ENCODE measurements at regions not wholly inside any gene's neighbourhood (a gene's known extent, or its start where the extent isn't known, plus 50 kb on each side); places are given as distances from the start of the nearest gene placed in this dataset.

DNA sequence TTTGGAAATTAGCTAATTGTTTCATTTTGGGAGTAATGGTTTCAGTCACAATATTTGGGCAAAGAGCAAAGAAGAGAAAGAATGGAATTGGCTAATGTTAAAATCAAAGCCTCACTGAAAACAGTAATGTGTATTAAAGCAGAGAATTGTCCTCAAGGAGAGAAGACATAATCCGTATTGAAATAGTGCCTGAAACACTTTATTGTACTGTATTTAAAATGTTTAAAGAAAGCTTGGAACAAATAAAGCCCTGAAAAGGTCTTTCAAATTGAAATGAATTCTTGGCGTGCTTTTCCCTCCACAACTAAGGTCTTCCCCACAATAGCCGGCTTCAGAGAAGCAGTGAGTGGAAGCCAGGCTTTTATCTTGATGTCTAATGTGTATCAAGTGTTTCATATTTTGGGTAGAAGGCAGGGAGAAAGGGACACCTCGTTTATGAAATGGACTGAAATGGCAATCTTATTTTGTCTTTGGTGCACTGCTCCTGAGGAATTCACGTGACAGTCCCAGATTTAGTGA lies 212.9 kb upstream of the CRY1 start:
- H4K20me1 ChIP-seq (ENCODE audit: control insufficient read depth, insufficient read depth, insufficient read length): no peaks in the 10 kb centered on the region
- no peak overlapping the region for H3K23ac ChIP-seq (ENCODE audit: insufficient read length, low read depth, low read length)
- no peak overlapping the region for H2AFZ ChIP-seq (ENCODE audit: low read length)
- Mint-ChIP-seq H3K36me3 (ENCODE audit: insufficient read depth in 1 of 3, low read depth in 3 of 3) (no peaks in the 10 kb centered on the region; a peak in 2 of 7 replicates), H3K27ac (peak overlapping the region in 1 of 3 experiments; percentile 26; a peak in 1 of 7 replicates), H3K9me3 (no peaks in the 10 kb centered on the region; a peak in 1 of 5 replicates), H3K27me3 (ENCODE audit: low read depth) (peaks cover 2% of the 10 kb centered on the region), H3K4me1 (peaks cover 14 to 25% of the 10 kb centered on the region in 2 experiments), H3K4me3 (no peak overlapping the region; a peak in 1 of 5 replicates)
- no peak overlapping the region for H4K8ac ChIP-seq (replicated peaks; ENCODE audit: insufficient read length, low read depth, low read length)
- no peak overlapping the region for H2BK120ac ChIP-seq (ENCODE audit: low read depth, low read length, poor library complexity, severe bottlenecking)
- no peaks in the 10 kb centered on the region for H3K9me3 ChIP-seq (ENCODE audit: control insufficient read depth, low read depth, low read length)
- no peak for DNase-seq
- no peaks in the 10 kb centered on the region for H3K79me1 ChIP-seq (ENCODE audit: insufficient read depth, low read depth, low read length, poor library complexity, severe bottlenecking)
- H3K27me3 ChIP-seq (ENCODE audit: insufficient read depth, low read length): no peaks in the 10 kb centered on the region
- H3K4me2 ChIP-seq (ENCODE audit: insufficient read depth, insufficient read length, low read length): no peak overlapping the region
- no peak overlapping the region for H3K9ac ChIP-seq (ENCODE audit: extremely low read depth, insufficient read length, low read length)
- H2AK5ac ChIP-seq (ENCODE audit: insufficient read length, low read length): no peak overlapping the region
- no peak overlapping the region for H3K4ac ChIP-seq (ENCODE audit: low read depth, low read length)
- 0 out of 2 replicates have a peak, but pooled peaks cover 2% of the 10 kb centered on the region for H3K4me1 ChIP-seq (ENCODE audit: insufficient read depth, low read length)
- no peak overlapping the region for H2BK12ac ChIP-seq (ENCODE audit: insufficient read length, low read depth, low read length)
- no peak overlapping the region for H2BK15ac ChIP-seq (ENCODE audit: low read depth, low read length)
- no peaks in the 10 kb centered on the region for H3K23me2 ChIP-seq (ENCODE audit: insufficient read length, low read depth, low read length, poor library complexity, severe bottlenecking)
- no peak overlapping the region for H4K5ac ChIP-seq (ENCODE audit: insufficient read length, low read depth, low read length)
- TF ChIP-seq, protein P1, sequence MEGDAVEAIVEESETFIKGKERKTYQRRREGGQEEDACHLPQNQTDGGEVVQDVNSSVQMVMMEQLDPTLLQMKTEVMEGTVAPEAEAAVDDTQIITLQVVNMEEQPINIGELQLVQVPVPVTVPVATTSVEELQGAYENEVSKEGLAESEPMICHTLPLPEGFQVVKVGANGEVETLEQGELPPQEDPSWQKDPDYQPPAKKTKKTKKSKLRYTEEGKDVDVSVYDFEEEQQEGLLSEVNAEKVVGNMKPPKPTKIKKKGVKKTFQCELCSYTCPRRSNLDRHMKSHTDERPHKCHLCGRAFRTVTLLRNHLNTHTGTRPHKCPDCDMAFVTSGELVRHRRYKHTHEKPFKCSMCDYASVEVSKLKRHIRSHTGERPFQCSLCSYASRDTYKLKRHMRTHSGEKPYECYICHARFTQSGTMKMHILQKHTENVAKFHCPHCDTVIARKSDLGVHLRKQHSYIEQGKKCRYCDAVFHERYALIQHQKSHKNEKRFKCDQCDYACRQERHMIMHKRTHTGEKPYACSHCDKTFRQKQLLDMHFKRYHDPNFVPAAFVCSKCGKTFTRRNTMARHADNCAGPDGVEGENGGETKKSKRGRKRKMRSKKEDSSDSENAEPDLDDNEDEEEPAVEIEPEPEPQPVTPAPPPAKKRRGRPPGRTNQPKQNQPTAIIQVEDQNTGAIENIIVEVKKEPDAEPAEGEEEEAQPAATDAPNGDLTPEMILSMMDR (conservative IDR thresholded peaks at IDR 0.05): no peak
- H3K56ac ChIP-seq (ENCODE audit: insufficient read length, low read depth, low read length): no peak overlapping the region
- no peaks in the 10 kb centered on the region for H3K79me2 ChIP-seq (ENCODE audit: insufficient read depth, low read length)
- H4K91ac ChIP-seq (ENCODE audit: insufficient read length, low read depth, low read length): no peak overlapping the region
- no CpG with 5 or more reads among the region's 5 CpGs for WGBS (ENCODE audit: extremely low coverage, insufficient read length, low lambda C conversion rate)
- H2BK5ac ChIP-seq (ENCODE audit: insufficient read length, low read length): no peak overlapping the region
- H3K18ac ChIP-seq (ENCODE audit: insufficient read length, low read depth, low read length): no peak overlapping the region
- H3K14ac ChIP-seq (ENCODE audit: insufficient read depth, low read length): no peak overlapping the region
- H3K27ac ChIP-seq (ENCODE audit: insufficient read length, low read depth, low read length): no peak overlapping the region
- no peak overlapping the region for H2BK20ac ChIP-seq (ENCODE audit: low read depth, low read length, poor library complexity, severe bottlenecking)
- no peak overlapping the region for H3T11ph ChIP-seq (ENCODE audit: low read length)

Measured in H9 (cell line).